ENCODE measurements at regions not wholly inside any gene's neighbourhood (a gene's known extent, or its start where the extent isn't known, plus 50 kb on each side); places are given as distances from the start of the nearest gene placed in this dataset.

DNA sequence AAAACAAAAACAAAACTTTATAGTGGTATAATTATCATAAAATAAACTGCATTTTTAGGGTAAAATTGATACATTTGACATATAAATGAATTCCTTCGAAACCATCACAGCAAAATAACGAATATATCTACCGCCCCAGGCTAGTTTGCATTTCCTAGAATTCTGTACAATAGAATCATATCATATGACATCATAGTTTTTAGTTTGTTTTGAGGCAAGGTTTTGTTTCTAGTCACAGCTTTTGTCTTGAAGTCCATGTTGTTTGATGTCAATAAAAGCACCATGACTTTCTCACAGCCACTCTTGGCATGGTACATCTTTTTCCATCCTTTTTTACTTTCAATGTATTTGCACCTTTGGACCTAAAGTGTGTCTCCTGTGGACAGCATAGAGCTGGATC is 102.9 kb downstream of the FOXL3 start:
- TF ChIP-seq POLR2A (IDR thresholded peaks at IDR 0.05) = no peak
- TF ChIP-seq, protein P1, sequence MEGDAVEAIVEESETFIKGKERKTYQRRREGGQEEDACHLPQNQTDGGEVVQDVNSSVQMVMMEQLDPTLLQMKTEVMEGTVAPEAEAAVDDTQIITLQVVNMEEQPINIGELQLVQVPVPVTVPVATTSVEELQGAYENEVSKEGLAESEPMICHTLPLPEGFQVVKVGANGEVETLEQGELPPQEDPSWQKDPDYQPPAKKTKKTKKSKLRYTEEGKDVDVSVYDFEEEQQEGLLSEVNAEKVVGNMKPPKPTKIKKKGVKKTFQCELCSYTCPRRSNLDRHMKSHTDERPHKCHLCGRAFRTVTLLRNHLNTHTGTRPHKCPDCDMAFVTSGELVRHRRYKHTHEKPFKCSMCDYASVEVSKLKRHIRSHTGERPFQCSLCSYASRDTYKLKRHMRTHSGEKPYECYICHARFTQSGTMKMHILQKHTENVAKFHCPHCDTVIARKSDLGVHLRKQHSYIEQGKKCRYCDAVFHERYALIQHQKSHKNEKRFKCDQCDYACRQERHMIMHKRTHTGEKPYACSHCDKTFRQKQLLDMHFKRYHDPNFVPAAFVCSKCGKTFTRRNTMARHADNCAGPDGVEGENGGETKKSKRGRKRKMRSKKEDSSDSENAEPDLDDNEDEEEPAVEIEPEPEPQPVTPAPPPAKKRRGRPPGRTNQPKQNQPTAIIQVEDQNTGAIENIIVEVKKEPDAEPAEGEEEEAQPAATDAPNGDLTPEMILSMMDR (IDR thresholded peaks at IDR 0.05) = no peak

All from heart left ventricle (tissue), 13 donors.